ENCODE measurements at regions not wholly inside any gene's neighbourhood (a gene's known extent, or its start where the extent isn't known, plus 50 kb on each side); places are given as distances from the start of the nearest gene placed in this dataset.
"Not testable (repeated sequence)": the region's sequence is repeated elsewhere in the genome, so short reads cannot be mapped to it uniquely, and the experiment has no call there.

- BruUV-seq (replicated peaks), result no TSS peak
- Histone ChIP-seq H3K4me1 (ENCODE audit: insufficient read depth, low read length) (no peaks in the 10 kb centered on the region), H4K20me1 (ENCODE audit: low read length) (no peaks in the 10 kb centered on the region), H3K79me2 (ENCODE audit: low read length) (no peaks in the 10 kb centered on the region), H3K27me3 (ENCODE audit: low read length) (peaks cover 5% of the 10 kb centered on the region; the same call in 1 of the 2 replicates), H3K4me3 (ENCODE audit: low read length) (no peak overlapping the region), H2AFZ (ENCODE audit: low read length) (no peak overlapping the region), H3K4me2 (ENCODE audit: low read length) (no peak overlapping the region), H3K9ac (ENCODE audit: low read length) (no peak overlapping the region), H3K9me3 (ENCODE audit: low read length) (no peaks in the 10 kb centered on the region), H3F3A (ENCODE audit: low read length, unreplicated experiment) (no peaks in the 10 kb centered on the region), H3K36me3 (ENCODE audit: low read depth, low read length) (no peaks in the 10 kb centered on the region), H3K27ac (ENCODE audit: low read length) (no peak overlapping the region), H3K9me2 (replicated peaks; ENCODE audit: low read length) (no peaks in the 10 kb centered on the region)
- intact Hi-C loops (cut with micrococcal nuclease), result no loop called here
- ATAC-seq (no peak), DNase-seq (no peak)
- TF ChIP-seq, protein P1, sequence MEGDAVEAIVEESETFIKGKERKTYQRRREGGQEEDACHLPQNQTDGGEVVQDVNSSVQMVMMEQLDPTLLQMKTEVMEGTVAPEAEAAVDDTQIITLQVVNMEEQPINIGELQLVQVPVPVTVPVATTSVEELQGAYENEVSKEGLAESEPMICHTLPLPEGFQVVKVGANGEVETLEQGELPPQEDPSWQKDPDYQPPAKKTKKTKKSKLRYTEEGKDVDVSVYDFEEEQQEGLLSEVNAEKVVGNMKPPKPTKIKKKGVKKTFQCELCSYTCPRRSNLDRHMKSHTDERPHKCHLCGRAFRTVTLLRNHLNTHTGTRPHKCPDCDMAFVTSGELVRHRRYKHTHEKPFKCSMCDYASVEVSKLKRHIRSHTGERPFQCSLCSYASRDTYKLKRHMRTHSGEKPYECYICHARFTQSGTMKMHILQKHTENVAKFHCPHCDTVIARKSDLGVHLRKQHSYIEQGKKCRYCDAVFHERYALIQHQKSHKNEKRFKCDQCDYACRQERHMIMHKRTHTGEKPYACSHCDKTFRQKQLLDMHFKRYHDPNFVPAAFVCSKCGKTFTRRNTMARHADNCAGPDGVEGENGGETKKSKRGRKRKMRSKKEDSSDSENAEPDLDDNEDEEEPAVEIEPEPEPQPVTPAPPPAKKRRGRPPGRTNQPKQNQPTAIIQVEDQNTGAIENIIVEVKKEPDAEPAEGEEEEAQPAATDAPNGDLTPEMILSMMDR (conservative IDR thresholded peaks at IDR 0.05; ENCODE audit: low read depth, low read length), result no peak
- TF ChIP-seq EZH2 (IDR thresholded peaks at IDR 0.05; ENCODE audit: low read length, unreplicated experiment) (no peak), EZH2phosphoT487 (IDR thresholded peaks at IDR 0.05; ENCODE audit: borderline replicate concordance, low read length) (no peak)
- CTCF ChIA-PET, result no interaction called here
- POLR2A ChIA-PET (ENCODE audit: unreplicated experiment), result no interaction called here
Measured at GRCh38 chr13:22893777-22894176, 287.0 kb upstream of the SGCG start.

GRCh38 chr13:22897571-22898314 is 283.0 kb upstream of the SGCG start:
- no peaks in the 10 kb centered on the region for H3F3A ChIP-seq (ENCODE audit: low read length, unreplicated experiment)
- H3K4me1 ChIP-seq (ENCODE audit: insufficient read depth, low read length), result no peaks in the 10 kb centered on the region
- no TSS peak for BruUV-seq (replicated peaks)
- H3K27ac ChIP-seq (ENCODE audit: low read length), result no peak overlapping the region
- DNase-seq, result no peak
- H3K9ac ChIP-seq (ENCODE audit: low read length), result no peak overlapping the region
- H3K9me3 ChIP-seq (ENCODE audit: low read length), result no peaks in the 10 kb centered on the region
- intact Hi-C loops (cut with micrococcal nuclease), result no loop called here
- TF ChIP-seq EZH2phosphoT487 (IDR thresholded peaks at IDR 0.05; ENCODE audit: borderline replicate concordance, low read length) (no peak), EZH2 (IDR thresholded peaks at IDR 0.05; ENCODE audit: low read length, unreplicated experiment) (no peak)
- TF ChIP-seq, protein P1 (conservative IDR thresholded peaks at IDR 0.05; ENCODE audit: low read depth, low read length), result no peak
- no peak overlapping the region for H3K4me3 ChIP-seq (ENCODE audit: low read length)
- ChIA-PET POLR2A (ENCODE audit: unreplicated experiment) (no interaction called here), CTCF (no interaction called here)
- H3K4me2 ChIP-seq (ENCODE audit: low read length), result no peak overlapping the region
- H4K20me1 ChIP-seq (ENCODE audit: low read length), result no peaks in the 10 kb centered on the region
- no peak for ATAC-seq
- no peaks in the 10 kb centered on the region for H3K36me3 ChIP-seq (ENCODE audit: low read depth, low read length)
- H3K27me3 ChIP-seq (ENCODE audit: low read length), result no peaks in the 10 kb centered on the region
- H2AFZ ChIP-seq (ENCODE audit: low read length), result no peak overlapping the region
- H3K9me2 ChIP-seq (replicated peaks; ENCODE audit: low read length), result no peaks in the 10 kb centered on the region
- no peaks in the 10 kb centered on the region for H3K79me2 ChIP-seq (ENCODE audit: low read length)

- H3K9ac ChIP-seq (ENCODE audit: low read length); ATAC-seq; intact Hi-C loops (cut with micrococcal nuclease); H3K79me2 ChIP-seq (ENCODE audit: low read length); H3K27ac ChIP-seq (ENCODE audit: low read length); H3K27me3 ChIP-seq (ENCODE audit: low read length); H3K4me1 ChIP-seq (ENCODE audit: insufficient read depth, low read length); H3K4me2 ChIP-seq (ENCODE audit: low read length); CTCF ChIA-PET; BruUV-seq (replicated peaks); DNase-seq; POLR2A ChIA-PET (ENCODE audit: unreplicated experiment); H3F3A ChIP-seq (ENCODE audit: low read length, unreplicated experiment); H4K20me1 ChIP-seq (ENCODE audit: low read length); H3K9me2 ChIP-seq (replicated peaks; ENCODE audit: low read length); H3K36me3 ChIP-seq (ENCODE audit: low read depth, low read length); H3K4me3 ChIP-seq (ENCODE audit: low read length); H3K9me3 ChIP-seq (ENCODE audit: low read length); H2AFZ ChIP-seq (ENCODE audit: low read length): not testable (repeated sequence)
Measured at GRCh38 chr13:22900416-22900951, 280.3 kb upstream of the SGCG start.
